ENCODE measurements at regions not wholly inside any gene's neighbourhood (a gene's known extent, or its start where the extent isn't known, plus 50 kb on each side); places are given as distances from the start of the nearest gene placed in this dataset.

DNA sequence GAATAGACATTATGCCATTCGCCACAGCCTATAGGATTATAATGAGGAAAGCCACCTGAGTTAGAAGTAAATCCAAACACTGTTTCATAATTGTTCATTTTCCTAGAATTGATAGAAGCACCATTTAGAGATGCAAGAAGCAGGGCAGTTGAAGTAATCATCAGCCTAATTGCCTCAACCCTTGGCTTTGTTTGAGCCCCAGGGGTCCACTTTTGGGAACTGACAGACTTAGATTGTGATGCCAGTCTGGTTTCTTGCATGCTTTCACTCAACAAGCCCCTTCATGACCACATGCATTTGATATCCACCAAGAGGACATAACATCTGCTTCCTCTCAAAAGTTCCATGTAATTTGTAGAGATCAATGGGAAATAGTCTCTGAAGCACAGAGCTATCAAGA, 97.2 kb upstream of the COL8A1 start:
- DNase-seq: no peak

DNA sequence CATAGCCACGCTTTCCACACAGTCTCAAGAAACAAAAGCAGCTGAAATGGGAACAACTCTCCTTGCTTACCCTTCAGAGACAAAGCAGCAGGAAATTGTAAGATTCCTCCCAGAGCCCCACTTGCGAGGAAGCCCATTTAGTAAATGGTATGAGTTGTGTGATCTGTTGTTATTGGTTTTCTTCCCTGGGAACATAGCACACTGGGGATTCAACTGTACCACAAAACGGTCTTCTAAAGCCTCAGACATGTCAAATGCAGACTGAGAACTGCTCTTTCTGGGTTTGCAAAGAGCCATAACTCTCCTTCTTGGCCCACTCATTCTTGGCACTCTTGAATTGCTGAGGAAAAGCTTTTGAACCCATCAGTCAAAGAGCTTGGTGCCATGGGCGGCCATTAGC, 101.0 kb upstream of the COL8A1 start:
- DNase-seq: no peak

DNA sequence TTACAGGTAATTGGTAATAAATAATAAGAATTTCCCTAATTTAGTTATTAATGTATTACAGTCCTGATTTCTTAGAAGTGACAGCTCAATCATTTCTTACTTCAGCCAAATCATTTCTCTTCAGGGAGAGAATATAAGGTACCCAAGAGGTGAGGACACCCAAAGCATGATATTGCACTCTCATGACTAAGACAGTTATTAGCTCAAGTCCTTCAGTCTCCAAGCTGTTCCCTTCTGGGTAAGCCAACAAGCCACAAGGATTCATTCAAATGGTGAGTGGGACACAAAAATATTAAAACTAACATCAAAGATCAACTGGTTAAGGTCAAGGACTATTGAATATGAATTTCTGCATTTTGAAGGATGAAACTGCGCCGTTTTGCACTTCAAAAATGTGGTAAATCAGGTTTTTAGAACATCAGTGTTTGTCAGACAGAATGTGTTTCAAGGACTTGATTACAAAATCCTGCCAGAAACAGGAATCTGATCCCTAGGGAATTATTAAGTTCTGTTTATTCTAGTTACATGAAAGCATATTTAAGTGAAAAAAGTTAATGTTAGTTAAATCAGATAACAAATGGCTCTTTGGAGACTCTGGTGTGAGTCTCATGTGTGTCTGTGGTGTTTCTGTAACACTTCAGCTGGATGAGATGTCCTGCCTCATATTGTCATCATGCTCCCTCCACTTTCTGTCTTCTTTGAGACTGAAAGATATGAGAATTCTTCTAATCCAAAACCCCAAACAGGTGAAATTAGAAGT, 101.7 kb upstream of the COL8A1 start:
- no peak for DNase-seq

DNA sequence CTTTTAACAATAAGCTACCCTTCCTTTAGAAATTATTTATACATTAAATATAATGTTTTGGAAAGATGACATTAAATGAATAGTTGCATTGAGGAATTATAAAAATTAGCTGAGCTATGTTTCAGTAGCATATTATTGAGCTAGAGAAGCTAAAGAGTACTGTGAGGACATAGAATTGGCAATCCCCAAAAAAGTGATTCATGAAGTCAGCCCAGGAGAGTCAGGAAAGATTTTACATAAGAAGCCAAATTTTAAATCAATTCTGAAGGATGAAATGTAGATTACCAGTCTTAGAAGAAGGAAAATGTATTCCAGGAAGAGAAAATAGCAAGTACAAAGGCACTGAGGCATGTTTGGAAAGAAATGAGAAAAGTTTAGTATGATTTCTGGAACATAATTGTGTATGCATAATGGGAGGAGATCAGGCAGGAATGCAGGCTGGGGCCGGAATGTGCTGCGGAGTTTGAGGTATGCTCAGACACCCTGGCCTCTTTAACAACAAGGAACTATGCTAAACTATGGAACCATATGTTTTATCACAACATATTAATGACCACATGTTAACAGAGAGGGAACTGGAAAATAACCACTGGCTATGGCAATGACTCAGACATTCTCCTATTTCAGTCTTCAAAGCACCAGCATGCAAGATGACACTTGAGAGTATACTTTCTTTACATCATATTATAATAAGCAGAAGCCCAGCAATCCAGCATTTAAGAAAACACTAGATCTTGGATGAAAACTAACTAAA, 103.3 kb upstream of the COL8A1 start:
- no peak for DNase-seq

DNA sequence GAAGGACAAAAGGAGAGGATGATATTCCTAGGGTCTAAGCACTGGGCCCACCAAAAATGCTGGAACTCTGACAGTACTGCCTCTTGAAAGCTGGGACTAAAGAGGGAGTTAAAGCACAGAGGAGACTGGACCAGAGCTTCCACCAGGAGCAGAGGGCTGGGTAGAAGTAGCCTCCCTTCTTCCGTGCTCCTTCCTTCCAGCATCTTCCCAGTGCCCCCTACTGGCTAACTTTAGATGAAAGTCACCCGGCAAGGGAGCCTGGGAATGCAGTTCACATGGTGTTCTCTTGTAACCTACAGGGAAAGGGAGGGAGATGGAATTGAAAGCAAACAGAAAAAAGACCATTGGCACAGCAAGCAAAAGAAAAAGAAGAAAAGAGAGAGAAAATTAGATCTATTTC, 106.1 kb upstream of the COL8A1 start:
- DNase-seq: no peak

DNA sequence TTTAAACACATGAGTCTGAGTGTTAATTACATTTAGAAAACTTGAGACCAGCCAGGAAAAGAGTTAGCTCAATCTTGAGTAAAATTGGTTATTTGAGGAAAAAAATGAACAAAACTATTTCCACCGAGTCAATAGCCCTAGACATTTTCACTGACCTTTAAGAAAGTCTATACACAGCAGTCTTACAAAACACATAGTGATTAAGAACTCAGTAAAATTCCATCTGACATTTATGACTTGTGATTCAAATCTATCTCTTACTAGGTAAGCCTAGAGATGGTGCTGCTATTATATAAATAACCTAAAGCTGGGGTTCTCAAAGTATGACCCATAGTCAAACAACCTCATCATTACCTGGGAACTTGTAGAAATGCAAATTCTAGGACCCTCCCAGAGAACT, 109.1 kb upstream of the COL8A1 start:
- no peak for DNase-seq

DNA sequence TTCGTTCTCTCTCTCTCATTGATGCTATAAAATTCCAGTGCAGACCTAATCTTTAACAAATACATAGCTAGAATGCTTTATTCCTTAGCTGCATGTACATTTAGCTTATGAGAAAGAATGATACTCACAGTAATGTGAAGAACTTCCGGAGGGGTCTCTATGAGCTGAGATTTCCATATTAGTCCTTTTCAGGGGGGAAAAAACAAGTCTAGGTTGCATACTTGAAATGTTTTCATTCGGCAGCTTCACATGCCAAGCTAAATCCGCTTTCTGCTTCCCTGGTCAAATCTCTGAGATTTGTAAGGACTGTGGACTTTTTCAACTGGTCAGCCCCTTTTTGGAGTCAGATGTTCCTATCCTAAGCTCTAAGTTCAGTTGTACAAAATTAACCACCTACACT, 111.5 kb upstream of the COL8A1 start:
- DNase-seq: no peak

DNA sequence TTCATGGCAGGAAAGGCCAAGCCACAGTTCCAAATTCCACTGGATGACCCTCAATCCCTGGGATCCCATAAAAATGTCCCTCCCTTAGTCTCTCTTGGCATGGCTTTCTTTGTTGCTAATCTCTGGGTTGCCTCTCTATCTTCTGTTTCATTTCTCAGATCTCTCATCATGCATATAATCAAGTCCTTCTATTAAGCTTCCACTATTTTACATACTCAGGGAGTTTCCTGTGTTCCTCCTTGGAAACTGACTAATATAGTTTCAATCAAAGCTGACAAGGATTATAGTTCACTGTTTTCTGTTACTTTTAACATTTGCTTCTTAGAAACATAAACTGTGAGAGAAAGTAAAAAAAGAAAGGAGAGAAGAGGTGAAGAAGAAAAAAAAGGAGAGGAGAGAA, 113.8 kb upstream of the COL8A1 start:
- no peak for DNase-seq

DNA sequence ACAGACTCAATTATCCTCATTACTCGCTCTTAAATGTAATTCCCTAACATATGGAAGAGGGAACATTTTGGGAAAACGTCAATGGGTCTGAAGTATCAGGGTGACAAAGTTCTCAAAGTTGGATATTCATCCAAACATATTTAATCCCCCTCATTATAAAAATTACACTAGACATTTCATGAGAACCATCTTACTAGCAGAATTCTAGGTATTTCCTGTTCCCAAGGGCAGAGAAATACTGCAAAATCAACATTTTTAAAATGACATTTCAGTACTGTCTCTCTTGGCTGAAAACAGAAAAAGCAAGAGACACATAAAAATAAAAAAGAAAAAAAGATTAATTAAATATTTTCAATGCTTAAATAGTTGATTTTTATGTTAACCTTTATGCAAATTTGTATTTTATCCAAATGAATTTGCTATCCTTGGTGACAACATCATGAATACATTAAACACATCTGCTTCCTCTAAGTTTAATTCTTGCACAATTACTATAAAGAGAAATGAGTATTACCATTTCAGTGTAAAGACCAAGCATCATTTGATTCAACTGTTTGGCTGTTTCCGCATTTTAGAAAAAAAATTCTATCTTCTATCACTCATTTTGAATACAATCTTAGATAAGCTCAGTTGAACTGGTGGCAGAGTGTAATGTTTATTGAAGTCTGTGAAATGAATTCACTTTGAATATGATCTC, 114.8 kb upstream of the COL8A1 start:
- DNase-seq: no peak

DNA sequence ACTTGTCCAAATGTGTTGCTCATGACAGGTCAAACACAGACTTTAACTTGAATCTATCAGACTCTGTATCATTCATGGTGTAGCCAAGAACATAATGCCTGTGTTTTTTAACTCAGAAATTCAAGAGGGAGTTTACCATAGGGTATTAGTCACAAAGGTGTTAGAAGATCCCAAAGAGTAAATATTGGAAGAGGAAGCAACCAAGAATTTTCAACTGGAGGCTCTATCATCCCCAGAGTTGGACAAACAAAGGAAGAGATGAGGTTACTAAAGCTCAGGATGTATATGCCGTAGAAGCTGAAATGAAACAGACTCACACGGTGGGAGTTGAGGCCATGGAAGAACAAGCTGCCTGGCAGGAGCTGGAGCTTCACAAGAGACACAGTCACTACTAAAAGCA, 116.2 kb upstream of the COL8A1 start:
- no peak for DNase-seq

DNA sequence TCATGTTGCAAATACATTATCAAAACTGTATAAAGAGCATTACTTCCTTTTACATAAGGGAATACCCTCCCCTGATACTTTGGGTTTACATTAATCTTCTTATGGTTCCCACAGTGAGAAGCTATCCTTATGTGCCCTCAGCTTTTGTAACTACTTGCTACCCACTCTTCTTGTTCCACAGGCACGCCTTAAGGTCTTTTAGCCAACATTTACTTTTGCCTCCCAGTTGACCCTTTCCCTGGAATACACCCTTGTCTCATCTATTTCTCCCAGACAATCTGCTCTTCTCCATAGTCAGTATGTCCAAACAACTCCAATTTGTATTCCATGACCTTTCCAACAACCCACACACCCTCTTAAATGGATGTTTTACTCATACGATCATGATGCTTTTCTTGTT, 116.8 kb upstream of the COL8A1 start:
- no peak for DNase-seq

DNA sequence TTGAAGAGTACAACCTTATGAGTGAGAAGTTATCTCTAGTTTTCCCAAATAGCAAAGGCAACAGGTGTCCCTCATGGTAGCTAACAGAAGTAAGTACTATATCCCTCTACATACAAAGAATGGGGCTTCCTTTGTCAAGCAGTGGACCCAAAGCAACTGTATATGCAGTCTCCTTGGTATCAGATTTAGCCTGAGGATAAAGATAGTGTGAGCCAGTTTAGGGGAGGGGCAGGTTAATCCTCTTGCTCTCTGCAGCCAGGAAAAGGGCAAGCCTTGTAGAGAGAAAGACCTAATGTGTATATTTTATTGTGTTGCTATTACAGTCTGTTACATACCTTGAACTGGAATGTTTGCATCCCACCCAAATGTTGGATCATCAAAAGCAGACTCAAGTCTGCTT, 117.9 kb upstream of the COL8A1 start:
- no peak for DNase-seq

DNA sequence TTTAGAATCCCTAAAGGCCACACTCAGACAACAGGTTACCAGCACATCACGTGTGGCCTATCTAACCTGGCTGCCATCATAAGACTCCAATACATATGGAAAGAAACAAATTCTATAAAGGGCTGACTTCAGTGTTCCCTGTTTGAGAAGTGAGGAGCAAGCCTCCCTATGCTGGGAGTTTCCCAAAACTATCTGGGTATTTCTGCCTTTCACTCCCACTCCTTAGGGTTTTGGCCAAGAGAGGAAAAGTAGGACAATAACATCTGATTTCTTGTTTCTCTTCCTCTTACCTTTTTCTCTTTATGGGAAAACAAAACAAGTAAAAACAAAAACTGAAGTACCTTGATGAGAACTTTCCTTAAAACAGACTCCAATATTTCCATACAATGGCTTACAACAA, 121.5 kb upstream of the COL8A1 start:
- no peak for DNase-seq

DNA sequence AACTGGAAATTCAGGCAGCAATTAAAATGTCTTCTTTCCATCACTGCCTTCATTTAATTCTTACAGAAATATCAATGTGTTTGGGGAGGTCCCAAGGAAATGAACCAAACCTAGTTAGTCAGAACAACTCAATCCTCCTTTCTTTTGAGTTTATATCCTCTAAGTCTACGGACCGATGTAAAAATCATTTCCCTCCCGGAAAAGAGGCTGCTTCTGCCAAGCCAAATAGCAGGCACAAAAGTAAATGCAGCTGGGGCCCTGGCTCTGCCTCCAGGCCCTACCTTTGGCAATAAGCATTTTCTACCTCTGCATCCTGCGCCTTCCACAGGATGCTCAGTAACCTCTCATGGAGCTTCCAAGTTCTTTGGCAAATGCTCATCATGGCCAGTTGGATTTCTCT, 122.5 kb upstream of the COL8A1 start:
- no peak for DNase-seq

DNA sequence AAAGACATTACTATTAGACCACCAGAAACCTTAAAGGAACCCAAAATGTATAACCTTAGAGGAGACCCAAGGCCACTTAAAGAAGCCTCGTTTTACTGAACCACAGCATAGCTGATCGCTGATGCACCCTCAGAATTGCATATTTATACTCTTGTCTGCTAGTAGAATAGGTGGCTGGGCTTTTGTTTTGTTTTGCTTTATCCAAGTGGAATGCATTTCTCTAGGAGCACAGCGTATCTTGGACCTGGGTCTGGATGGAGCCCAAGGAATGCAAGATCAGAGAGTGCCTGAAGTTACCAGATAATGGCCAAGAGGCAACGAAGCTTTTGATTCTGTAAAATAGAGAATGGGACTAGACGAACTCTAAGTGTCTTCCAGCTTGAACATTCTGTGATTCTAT, 129.2 kb upstream of the COL8A1 start:
- no peak for DNase-seq

DNA sequence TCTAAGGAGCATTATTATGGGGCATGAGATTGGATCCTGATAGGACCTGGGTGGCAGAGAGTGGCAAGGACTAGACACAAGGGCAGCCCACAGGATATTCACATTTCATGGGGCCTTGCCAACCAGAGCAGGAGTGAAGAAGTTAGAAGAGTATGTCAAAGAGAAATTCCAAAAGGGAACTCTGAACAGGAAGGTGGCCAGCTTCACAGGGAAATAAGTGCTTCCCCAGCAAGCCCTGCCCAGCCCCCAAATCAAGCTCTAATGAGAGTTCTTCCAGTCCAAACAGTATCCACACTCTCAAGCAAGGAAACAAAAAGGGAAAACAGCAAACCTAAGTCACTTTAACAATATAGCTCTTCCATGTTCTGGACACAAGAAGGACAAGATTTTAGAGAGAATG, 130.2 kb upstream of the COL8A1 start:
- no peak for DNase-seq

DNA sequence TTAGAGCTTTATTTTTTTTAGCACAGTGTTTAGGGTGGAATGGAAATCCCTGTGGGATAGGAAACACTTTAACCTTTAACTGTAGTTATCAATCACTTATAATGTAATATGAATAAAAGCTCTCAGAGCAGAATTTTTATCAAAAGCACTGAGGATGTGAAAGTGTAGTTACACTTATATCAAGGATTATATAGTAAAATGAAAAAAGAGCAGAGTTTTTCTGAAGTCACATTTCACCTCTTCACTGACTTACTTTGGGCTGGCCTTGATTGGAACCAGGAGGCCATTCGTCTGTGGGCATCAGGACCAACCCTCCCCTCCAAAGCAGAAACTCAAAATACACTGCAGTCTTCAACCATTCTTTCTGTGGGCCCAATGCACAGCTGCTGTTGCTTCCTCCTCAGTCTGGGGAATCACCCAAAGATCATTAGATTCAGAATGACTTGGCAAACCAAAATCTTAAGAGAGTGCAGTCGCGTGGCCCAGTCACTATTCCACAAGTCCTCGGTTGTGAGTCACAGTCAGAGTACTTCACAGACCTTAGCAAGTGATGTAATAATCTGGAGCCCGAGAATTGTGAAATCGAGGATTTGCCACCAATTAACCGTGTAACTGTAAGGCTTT, 132.6 kb upstream of the COL8A1 start:
- DNase-seq: no peak

DNA sequence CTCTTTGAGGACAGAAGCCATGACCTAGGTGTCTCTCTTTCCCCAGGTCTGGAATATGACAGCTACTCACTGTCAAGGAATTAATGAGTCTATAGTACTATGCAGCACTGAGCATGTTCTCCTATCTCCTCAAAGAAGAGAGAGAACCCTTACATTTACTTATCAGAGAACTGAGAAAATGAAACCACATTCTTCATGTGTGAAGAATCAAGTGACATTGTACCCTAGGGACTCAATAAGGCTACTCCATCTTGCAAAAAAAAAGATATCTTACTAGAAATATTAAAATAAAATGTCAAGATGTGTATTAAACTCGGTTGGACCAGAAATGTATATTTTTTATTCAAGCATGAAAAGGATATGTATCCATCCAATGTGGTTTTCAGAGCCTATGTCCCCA, 133.2 kb upstream of the COL8A1 start:
- DNase-seq: no peak

DNA sequence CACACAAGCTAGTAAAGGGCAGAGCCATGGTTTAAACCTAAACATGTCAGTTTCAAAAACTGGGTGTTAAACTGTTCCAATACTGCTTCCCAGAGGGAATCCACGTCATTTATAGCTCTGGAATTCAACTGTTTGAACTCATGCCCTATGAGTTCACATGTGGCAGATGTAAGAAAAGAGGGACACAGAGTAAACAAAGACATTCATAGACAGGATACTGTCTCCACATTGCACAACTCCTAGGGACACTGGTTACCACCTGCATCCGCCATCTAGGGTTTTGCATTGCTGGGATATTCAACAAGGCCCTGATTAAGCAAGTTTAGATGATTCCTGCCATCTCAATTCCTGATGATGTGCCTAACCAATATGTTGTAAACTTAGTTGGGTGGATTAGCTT, 134.1 kb upstream of the COL8A1 start:
- DNase-seq: no peak

DNA sequence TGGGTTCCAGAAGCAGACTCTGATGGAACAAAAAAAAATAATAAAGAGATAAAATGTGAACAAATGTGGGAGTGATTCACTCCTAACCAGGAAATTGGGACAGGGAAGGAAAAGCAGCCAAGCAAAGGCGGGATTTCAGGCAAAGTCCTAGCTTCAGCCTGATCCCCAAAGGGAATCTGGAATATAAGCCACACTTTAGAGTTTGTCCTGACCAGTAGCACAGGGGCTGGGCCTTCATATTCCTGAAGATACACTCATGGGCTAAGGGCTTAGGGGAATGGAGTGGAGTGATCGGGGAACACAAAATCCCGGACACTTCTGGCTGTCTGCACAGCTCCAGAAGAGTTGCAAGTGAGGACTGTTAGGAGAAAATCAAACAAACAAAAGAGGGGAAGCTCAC, 135.0 kb upstream of the COL8A1 start:
- no peak for DNase-seq

DNA sequence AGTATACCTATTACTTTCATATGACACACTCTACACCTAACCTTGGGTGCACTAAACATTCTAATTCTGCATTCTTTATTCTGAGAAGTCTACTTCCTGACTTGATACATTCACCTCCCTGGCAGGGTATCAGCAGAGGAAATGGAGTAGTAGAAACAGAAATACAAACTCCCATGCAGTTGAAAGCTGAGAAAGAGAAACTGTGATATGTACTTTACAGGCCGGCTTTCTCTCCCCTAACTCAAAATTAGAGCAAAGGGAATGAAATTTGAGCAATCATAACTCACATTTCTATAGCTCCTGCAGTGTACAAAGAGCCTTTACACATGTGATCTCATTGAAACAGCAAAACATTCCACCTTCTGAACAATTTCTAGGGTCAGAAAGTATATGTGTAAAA, 135.5 kb upstream of the COL8A1 start:
- no peak for DNase-seq

DNA sequence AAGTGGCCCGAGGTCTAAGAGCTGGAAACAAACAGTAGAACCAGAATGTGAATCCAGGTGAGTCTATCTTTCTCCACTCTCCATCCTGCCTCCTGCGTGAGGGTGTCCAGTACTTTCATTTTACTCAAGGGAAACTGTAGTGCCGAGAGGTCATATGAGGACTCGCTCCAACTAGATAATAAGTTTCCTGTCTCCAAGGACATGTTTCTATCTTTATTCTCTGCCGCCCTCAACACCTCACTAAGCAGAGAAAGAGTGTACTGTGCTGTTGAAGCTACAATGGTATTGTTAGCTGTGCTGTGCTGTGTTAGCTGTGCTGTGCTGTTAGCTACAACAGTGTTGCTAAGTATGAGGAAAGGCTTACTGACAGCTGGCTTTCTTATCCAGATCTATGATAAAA, 137.9 kb upstream of the COL8A1 start:
- no peak for DNase-seq

DNA sequence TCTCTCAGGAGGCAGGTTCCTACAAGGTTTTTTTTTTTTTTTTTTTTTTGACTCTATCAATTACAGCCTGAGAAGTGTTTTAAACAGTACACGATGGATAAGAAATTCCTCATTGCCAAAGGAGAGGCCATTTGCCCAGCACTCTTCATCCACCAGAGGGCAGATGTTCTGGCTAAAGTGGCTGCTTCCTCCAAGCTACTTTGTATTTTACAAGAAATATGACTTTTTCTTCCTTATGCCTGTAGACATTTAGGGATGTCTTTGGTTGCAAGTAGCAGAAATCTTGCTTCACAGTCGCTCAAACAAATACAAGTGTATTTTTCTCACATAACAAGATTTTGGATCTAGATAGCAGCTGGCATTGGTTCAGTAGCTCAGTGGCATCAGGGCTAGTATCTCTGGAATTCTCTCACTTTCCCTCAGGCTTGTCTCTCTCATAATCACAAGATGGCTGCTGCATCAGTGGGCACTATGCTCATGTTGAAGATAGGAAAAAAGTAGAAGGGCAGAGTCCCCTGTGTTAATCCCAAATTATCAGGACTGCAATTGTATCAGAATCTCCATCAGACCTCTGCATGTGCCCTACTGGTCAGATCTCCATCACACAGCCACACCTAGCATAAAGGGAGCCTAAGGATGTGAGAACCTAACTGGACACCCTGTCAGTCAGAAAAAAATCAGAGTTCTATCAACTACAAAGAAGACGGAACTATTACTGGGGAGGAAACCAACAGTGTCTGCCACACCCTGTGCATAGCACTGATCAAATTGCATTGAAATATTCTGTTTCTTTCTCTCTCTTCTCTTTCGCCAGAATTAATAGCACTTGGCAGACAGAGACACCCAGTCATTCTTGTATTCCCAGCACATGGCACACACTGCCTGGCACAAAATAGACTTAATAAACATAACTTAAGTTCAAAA, 138.9 kb upstream of the COL8A1 start:
- no peak for DNase-seq

Data from DMS153 (cell line).